Stimulated activated effector memory CD8-positive, alpha-beta T cell treated with anti-CD3 and anti-CD28 coated beads, Interleukin-12 subunit alpha, Interleukin-12 subunit beta, amount 100 ng/mL, for 72 hours (primary cell): ENCODE measurements at regions not wholly inside any gene's neighbourhood (a gene's known extent, or its start where the extent isn't known, plus 50 kb on each side); places are given as distances from the start of the nearest gene placed in this dataset.
"Not testable (repeated sequence)": the region's sequence is repeated elsewhere in the genome, so short reads cannot be mapped to it uniquely, and the experiment has no call there.

Experiments used
- ATAC-seq: fragments of 150-1000 bp; cut with Tn5 transposase; 2 replicates; pipeline ENCODE4 v1.10.0; 2021
- DNase-seq, 2 donors: peaks; one replicate each; pipeline ENCODE4 v3.0.0; 2021 to 2022; ENCODE audit warnings: low spot score in 2 of 2
- H3K27ac Mint-ChIP-seq: one replicate; pipeline ENCODE4 v1.8.0; 2022; ENCODE audit warnings: mild to moderate bottlenecking, mixed read lengths
- H3K36me3 Mint-ChIP-seq: one replicate; pipeline ENCODE4 v1.8.0; 2022; ENCODE audit warnings: mild to moderate bottlenecking, mixed read lengths
- H3K4me1 Mint-ChIP-seq: one replicate; pipeline ENCODE4 v1.8.0; 2022; ENCODE audit warnings: mixed read lengths
- H3K4me3 Mint-ChIP-seq: one replicate; pipeline ENCODE4 v1.8.0; 2022; ENCODE audit warnings: mild to moderate bottlenecking, mixed read lengths
- H3K9me3 Mint-ChIP-seq: one replicate; pipeline ENCODE4 v1.8.0; 2022; ENCODE audit warnings: mixed read lengths

DNA sequence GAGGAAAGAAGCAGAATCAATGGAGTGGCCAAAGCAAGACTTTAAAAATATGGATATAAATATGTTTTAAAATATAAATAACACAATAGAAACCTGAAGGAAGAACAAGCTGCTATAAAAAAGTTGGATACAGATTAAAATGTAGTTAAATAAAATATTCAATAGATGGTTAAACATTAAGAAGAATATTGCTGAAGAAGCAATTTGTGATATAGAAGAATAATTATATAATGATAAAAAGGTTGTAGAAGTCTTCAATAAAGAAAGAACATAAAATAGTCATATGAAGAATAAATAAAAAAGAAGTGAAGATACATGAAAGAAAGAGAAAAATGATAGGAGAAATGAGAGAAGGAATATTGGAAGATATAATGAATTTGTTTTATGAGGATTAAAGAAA, 392.0 kb downstream of the DSC3 start:
- no peaks in the 10 kb centered on the region for H3K4me1 Mint-ChIP-seq
- DNase-seq = no peak
- no peak overlapping the region for H3K4me3 Mint-ChIP-seq
- no peak overlapping the region for H3K27ac Mint-ChIP-seq
- H3K9me3 Mint-ChIP-seq = peaks cover 17% of the 10 kb centered on the region
- H3K36me3 Mint-ChIP-seq = no peaks in the 10 kb centered on the region
- ATAC-seq = no peak

DNA sequence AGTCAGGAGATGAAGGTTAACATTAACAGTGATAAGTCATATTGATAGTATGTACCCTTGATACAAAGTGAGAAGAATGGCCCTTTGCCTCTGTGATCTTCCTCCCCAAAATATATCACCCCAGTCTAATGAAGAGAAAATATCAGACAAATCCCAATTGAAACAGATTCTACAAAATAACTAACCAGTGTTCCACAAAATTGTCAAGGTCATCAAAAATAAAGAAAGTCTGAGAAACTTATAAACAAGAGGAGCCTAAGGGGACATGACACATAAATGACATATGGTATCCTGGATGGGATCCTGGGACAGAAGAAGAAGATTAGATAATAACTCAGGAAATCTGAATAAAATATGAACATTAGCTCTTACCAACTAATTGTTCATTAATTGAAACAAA, 398.4 kb downstream of the DSC3 start:
- no peak for ATAC-seq
- Mint-ChIP-seq H3K36me3 (no peaks in the 10 kb centered on the region), H3K27ac (no peak overlapping the region), H3K4me1 (no peaks in the 10 kb centered on the region), H3K9me3 (peaks cover 12% of the 10 kb centered on the region), H3K4me3 (no peak overlapping the region)
- DNase-seq = no peak

DNA sequence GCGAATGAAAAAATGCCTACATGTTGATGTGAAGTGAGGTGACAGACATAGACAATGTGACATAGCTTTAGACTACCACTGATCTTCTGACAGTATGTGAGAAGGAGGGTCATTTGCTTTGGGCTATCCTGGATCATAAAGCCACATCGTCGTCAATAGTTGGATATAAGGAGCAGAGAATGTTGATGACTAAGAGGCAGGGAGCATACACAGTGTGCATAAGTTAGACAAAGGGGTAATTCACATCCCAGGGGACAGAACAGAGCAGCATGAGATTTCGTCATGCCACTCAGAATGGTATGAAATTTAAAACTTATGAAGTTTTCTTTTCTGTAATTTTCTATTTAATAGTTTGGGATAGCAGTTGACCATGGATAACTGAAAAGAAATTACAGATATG, 403.2 kb downstream of the DSC3 start:
- no peak overlapping the region for H3K4me3 Mint-ChIP-seq
- no peak for ATAC-seq
- H3K36me3 Mint-ChIP-seq = no peaks in the 10 kb centered on the region
- peaks cover 22% of the 10 kb centered on the region for H3K9me3 Mint-ChIP-seq
- no peak overlapping the region for H3K27ac Mint-ChIP-seq
- DNase-seq = no peak
- H3K4me1 Mint-ChIP-seq = no peaks in the 10 kb centered on the region

DNA sequence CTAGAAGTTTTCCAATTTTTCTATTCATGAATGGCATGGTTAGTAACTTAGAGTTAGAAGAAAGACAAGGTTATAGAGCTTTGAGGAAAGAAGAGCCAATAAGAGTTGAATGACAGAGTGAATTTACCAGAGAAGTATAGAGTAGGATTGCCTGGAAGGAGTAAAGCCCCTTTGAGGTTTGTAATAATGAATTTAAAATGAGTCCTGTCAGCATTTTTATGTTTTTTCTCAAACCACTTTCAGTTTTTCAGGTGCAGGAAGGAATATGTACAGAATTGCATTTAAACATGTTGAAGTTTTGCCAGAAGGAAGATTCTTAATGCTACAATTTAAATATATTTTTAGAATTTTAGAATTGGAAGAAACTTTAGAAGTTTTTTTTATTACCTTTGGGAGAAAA, 408.3 kb downstream of the DSC3 start:
- Mint-ChIP-seq H3K4me1 (no peaks in the 10 kb centered on the region), H3K36me3 (no peaks in the 10 kb centered on the region), H3K4me3 (no peak overlapping the region), H3K9me3 (peaks cover 20% of the 10 kb centered on the region), H3K27ac (no peak overlapping the region)
- no peak for DNase-seq
- no peak for ATAC-seq

DNA sequence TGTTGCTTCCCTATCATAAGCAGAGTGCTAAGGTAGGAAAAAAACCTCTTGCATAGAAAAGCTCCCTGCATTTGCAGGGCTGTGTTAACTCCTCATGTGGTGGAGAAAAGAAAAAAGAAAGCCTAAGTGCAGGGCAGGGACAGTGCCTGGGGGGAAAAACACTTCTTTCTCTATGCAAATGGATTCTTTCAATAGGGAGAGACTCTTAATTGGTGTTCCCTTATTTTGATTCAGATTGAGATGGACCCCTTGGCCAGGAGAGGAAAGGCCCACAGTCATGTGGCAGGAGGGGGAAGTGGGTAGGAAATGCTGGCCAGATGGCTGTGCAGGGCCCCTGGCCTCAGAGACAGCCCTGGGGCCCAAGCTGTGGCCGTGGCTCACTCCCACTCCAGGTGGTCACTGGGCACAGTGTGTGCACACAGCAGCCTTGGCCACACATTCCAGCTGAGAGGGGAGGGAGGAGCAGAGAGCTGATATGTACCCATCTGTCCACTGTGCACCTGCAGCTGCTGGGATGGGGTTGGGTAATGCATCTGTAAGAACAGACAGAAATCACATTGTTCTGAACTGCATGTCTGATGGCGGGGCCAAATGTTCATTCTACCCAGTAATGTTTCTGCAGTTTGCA, 410.4 kb downstream of the DSC3 start:
- H3K27ac Mint-ChIP-seq = no peak overlapping the region
- DNase-seq (no peak), ATAC-seq (no peak)
- H3K9me3 Mint-ChIP-seq = peaks cover 18% of the 10 kb centered on the region
- no peak overlapping the region for H3K4me3 Mint-ChIP-seq
- H3K4me1 Mint-ChIP-seq = no peaks in the 10 kb centered on the region
- H3K36me3 Mint-ChIP-seq = no peaks in the 10 kb centered on the region

DNA sequence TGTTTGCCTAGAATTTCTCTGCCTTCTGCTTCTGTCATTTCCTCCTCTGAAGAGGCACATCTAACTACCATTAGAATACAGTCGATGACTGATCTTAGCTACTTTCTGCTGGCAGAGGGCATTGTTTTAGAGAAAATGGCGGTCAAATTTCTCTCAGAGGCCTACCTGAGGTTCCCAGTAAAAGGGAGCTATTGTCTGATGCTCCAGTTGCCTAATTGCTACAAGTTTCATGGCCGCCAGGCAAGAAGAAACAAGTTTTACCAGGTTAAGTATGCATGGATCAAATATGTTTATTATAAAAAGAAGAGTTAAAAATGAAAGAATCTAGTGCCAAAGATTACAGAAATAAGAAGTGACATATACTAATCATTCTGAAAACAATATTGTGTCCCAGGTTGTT, 416.6 kb downstream of the DSC3 start:
- Mint-ChIP-seq H3K4me3 (no peak overlapping the region), H3K36me3 (no peaks in the 10 kb centered on the region), H3K9me3 (peaks cover 28% of the 10 kb centered on the region), H3K4me1 (no peaks in the 10 kb centered on the region), H3K27ac (no peak overlapping the region)
- no peak for ATAC-seq
- no peak for DNase-seq

DNA sequence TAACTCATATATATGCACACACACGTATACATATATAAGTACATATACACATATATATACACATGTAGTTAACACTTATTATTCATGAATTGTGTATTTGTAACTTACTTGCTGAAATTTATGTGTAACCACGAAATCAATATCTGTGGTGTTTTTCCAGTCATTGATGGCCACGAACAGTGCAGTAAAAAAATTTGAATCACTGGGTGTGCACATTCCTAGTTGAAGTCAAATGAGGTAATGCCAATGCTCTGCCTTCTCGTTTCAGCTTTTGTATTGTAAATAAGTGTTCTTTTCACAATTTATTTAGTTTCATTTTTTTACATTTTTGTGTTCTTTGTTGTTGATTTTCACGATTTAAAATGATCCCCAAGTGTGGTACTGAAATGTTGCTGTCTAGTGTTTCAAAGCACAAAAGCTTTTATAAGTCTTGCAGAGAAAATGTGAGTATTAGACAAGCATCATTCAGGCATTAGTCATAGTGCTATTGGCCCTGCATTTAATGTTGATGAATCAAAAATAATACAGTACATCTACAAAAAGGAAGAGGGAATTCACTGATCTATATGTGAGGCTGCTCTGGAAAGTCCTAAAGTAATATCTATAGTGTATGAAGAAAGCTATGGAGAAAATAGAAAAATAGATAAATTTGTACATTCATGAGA, 419.0 kb downstream of the DSC3 start:
- peaks cover 34% of the 10 kb centered on the region for H3K9me3 Mint-ChIP-seq
- H3K27ac Mint-ChIP-seq = no peak overlapping the region
- H3K4me1 Mint-ChIP-seq = no peaks in the 10 kb centered on the region
- DNase-seq (no peak), ATAC-seq (no peak)
- no peak overlapping the region for H3K4me3 Mint-ChIP-seq
- H3K36me3 Mint-ChIP-seq = no peaks in the 10 kb centered on the region

DNA sequence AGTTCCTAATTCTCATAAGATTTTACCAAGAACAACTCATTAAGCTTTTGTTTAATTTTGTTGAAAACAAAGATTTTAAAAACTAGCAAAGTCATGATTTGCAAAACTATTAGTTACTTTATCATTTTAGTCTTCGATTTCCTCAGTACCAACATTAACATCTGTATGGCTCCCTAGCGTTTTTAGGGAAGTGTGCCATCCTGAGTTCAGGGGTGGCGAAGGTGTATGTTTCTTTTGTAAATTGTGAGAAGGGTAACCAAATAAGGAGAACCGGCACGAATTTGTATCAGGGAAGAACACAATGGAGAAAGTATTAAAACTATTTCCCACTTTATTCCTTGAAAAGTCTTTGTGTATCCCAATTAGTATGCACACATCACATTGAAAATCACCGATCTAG, 419.9 kb downstream of the DSC3 start:
- no peak for ATAC-seq
- peaks cover 35% of the 10 kb centered on the region for H3K9me3 Mint-ChIP-seq
- H3K27ac Mint-ChIP-seq = no peak overlapping the region
- H3K4me3 Mint-ChIP-seq = no peak overlapping the region
- no peak for DNase-seq
- no peaks in the 10 kb centered on the region for H3K4me1 Mint-ChIP-seq
- H3K36me3 Mint-ChIP-seq = no peaks in the 10 kb centered on the region

DNA sequence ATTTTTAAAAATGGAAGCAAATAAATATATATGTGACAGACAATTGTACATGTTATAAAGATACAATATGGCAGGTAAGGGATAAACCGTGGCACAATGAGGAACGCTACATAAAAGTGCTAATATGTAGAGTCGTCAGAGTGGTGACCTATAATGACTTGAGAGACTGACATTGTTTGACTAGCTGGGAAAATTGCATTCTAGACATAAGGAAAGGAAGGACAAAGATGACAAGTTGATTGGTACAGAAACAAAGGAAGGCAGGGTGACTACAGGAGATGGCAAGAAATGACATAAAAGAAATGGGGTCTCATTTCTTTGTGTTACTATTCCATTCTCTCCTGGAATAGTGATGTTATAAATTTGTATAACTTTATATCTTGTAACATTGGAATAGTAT, 420.4 kb downstream of the DSC3 start:
- Mint-ChIP-seq H3K9me3 (peaks cover 35% of the 10 kb centered on the region), H3K27ac (no peak overlapping the region), H3K4me3 (no peak overlapping the region), H3K36me3 (no peaks in the 10 kb centered on the region), H3K4me1 (no peaks in the 10 kb centered on the region)
- DNase-seq = no peak
- ATAC-seq = no peak

DNA sequence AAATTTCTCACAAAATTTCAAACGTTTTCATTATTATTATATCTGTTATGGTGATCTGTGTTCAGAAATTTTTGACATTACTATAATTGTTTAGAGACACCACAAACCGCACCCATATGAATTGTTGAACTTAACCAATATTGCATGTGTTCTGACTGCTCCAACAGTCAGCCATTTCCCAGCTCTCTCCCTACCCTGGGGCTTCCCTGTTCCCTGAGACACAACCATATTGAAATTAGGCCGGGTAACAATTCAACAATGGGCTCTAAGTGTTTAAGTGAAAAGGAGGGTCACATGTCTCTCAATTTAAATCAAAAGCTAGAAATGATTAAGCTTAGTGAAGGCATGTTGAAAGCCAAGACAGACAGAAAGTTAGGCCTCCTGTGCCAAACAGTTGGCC, 424.0 kb downstream of the DSC3 start:
- no peak for ATAC-seq
- H3K4me3 Mint-ChIP-seq = no peak overlapping the region

DNA sequence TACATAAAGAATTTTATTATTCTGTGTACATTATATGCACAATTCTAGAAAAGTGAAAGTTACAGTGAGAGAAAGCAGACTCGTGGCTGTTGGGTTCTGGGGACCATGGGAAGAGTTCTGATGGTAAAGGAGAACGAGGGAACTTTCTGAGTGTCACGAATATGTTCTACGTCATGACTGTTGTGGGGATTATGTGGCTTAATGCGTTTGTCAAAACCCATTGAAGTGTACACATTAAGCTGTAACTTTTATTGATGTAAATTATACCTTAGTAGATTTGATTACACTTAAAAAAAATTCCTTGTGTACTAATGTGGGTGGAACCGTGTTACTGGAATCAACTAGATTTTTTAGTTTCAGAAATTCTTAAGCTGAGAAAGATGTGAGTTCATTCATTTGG, 426.1 kb downstream of the DSC3 start:
- no peak overlapping the region for H3K27ac Mint-ChIP-seq
- H3K4me3 Mint-ChIP-seq = no peak overlapping the region
- no peak for DNase-seq
- no peaks in the 10 kb centered on the region for H3K36me3 Mint-ChIP-seq
- H3K9me3 Mint-ChIP-seq = peaks cover 23% of the 10 kb centered on the region
- ATAC-seq = no peak
- H3K4me1 Mint-ChIP-seq = no peaks in the 10 kb centered on the region

More for the DNA sequence above, 424.0 kb downstream of the DSC3 start:
- H3K27ac Mint-ChIP-seq = no peak overlapping the region
- peaks cover 22% of the 10 kb centered on the region for H3K9me3 Mint-ChIP-seq
- H3K36me3 Mint-ChIP-seq = no peaks in the 10 kb centered on the region
- no peaks in the 10 kb centered on the region for H3K4me1 Mint-ChIP-seq
- DNase-seq = no peak

DNA sequence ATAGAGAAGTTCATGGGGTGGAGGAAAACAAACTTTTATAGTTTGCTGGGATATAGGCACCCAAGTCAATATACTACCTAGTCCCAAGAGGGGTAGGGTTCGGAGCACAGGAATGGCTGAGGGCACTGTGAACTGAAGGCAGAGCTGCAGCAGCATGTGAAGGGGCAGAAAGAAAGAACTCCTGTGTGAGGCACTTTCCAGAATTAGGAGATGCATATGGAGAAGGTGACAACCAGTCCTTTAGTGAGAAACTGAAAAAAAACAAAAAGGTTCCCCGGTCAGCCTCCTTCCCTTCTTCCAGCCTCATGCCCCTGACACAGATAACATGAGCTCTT, 429.1 kb downstream of the DSC3 start:
- Mint-ChIP-seq H3K9me3 (peaks cover 14% of the 10 kb centered on the region), H3K36me3 (no peaks in the 10 kb centered on the region), H3K4me1 (no peaks in the 10 kb centered on the region), H3K27ac (no peak overlapping the region), H3K4me3 (no peak overlapping the region)
- ATAC-seq (no peak), DNase-seq (no peak)

DNA sequence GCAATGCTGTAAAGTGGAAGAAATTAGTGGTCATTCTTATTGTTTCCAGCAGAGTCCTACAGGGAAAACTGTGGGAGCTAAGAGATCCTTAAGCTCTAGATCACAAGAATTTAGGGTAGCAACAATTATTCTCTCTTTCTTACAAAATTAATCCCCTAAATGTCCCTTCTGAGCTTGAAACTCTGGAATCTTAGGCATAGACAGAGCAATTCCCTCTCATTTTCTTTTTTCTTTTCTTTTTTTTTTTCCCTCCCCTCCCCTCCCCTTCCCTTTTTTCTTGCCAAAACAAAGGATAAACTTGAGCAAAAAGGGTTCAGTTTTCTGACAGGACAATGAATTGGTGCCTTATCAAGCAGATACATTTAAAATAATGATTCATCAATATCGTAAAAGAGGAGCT, 441.0 kb downstream of the DSC3 start:
- DNase-seq (no peak), ATAC-seq (no peak)
- Mint-ChIP-seq H3K9me3 (peaks cover 13% of the 10 kb centered on the region), H3K4me1 (no peaks in the 10 kb centered on the region), H3K36me3 (no peaks in the 10 kb centered on the region), H3K27ac (no peak overlapping the region), H3K4me3 (no peak overlapping the region)

DNA sequence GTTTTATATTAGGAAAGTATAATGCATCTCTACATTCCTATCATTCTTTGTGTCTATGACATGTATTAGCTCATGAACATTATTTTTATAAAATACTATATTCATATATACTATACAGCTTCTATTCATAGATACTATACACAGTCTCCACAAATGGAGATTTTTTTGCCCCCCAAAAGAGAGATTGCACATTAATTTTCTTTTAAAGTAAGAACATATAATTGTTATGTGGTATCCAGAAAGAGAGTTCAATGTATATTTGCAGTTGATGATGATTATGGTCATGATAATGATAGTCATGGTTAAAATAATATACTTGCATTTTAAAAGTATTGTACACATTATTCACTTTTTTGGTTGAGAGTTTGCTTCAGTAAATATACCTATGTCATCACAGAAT, 445.3 kb downstream of the DSC3 start:
- H3K4me1 Mint-ChIP-seq = no peaks in the 10 kb centered on the region
- no peaks in the 10 kb centered on the region for H3K36me3 Mint-ChIP-seq
- ATAC-seq (no peak), DNase-seq (no peak)
- H3K9me3 Mint-ChIP-seq = peaks cover 15% of the 10 kb centered on the region
- no peak overlapping the region for H3K27ac Mint-ChIP-seq
- H3K4me3 Mint-ChIP-seq = no peak overlapping the region

DNA sequence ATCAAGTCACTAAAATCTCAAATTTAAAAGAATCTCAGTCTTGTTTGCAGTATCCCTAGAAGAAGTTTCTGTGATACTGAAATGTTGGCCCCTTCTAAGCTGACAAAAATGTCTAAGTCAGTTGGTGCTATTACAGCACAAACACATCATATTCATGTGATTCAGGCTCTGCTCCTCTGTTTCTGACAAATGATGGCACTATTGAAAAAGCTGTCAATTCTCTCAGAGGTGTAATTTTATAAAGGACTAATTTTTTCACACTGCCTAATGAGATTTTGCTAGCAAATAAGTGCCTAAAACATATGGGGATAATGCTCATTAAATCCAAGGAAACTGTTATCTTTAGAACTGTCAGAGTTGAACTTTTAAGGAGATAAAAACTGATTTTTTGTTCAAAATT, 445.9 kb downstream of the DSC3 start:
- H3K4me1 Mint-ChIP-seq = no peaks in the 10 kb centered on the region
- DNase-seq (no peak), ATAC-seq (no peak)
- no peaks in the 10 kb centered on the region for H3K36me3 Mint-ChIP-seq
- H3K27ac Mint-ChIP-seq = no peak overlapping the region
- H3K9me3 Mint-ChIP-seq = peaks cover 15% of the 10 kb centered on the region
- H3K4me3 Mint-ChIP-seq = no peak overlapping the region

DNA sequence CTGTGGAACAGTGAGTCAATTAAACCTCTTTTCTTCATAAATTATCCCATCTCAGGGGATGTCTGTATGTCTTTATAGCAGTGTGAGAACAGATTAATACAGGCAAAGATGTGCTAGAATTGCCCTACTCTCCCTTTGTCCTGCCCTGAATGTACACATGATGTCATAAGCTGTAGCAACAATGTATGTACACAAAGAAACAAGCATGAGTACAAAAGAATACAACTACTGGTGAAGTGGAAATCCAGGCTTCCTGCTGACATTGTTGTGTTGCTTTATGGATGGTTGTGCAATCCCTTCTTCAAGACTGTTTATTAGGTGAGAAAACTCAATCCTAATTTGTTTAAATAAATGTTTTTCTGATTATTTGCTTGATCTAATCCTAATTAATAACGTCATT, 446.6 kb downstream of the DSC3 start:
- DNase-seq = no peak
- Mint-ChIP-seq H3K9me3 (peaks cover 15% of the 10 kb centered on the region), H3K36me3 (no peaks in the 10 kb centered on the region), H3K27ac (no peak overlapping the region), H3K4me1 (no peaks in the 10 kb centered on the region), H3K4me3 (no peak overlapping the region)
- ATAC-seq = no peak

DNA sequence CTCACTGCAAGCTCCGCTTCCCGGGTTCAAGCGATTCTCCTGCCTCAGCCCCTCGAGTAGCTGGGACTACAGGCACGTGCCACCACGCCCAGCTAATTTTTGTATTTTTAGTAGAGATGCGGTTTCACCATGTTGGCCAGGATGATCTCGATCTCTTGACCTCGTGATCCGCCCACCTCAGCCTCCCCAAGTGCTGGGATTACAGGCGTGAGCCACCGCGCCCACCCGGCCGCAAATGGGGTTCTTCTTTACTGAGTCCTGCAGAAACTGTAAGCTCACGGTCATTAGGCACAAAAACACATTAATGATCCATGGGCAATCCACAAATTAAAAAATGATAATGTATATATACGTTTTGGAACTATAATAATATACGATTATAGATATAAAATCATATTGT, 447.6 kb downstream of the DSC3 start:
- H3K27ac Mint-ChIP-seq, ATAC-seq, H3K4me1 Mint-ChIP-seq, DNase-seq, H3K4me3 Mint-ChIP-seq, H3K36me3 Mint-ChIP-seq: not testable (repeated sequence)
- H3K9me3 Mint-ChIP-seq = peaks cover 15% of the 10 kb centered on the region
